Endodermal cell (in vitro differentiated cells): ENCODE measurements at regions not wholly inside any gene's neighbourhood (a gene's known extent, or its start where the extent isn't known, plus 50 kb on each side); places are given as distances from the start of the nearest gene placed in this dataset.

Experiments
- DNase-seq: peaks from one replicate; pipeline ENCODE4 v3.0.0-alpha.2; 2017
- H3K27ac ChIP-seq: 2 replicates; pipeline ENCODE4 v1.5.1; 2013; ENCODE audit warnings: mild to moderate bottlenecking, low read depth, low read length, moderate library complexity
- H3K27me3 ChIP-seq: 2 replicates; pipeline ENCODE4 v1.6.1; 2013; ENCODE audit warnings: mild to moderate bottlenecking, low read length, moderate library complexity; ENCODE audit not compliant: insufficient read depth, control insufficient read depth, poor library complexity, severe bottlenecking
- H3K36me3 ChIP-seq: 2 replicates; pipeline ENCODE4 v1.7.0; 2013; ENCODE audit warnings: mild to moderate bottlenecking, low read length, moderate library complexity; ENCODE audit not compliant: control insufficient read depth, insufficient read depth
- H3K4me1 ChIP-seq: one replicate; pipeline ENCODE4 v1.7.0; 2013; ENCODE audit warnings: low read length; ENCODE audit not compliant: control insufficient read depth, insufficient read depth
- H3K4me3 ChIP-seq: 2 replicates; pipeline ENCODE4 v1.5.1; 2013; ENCODE audit warnings: mild to moderate bottlenecking, low read length, moderate library complexity
- H3K9ac ChIP-seq: 2 replicates; pipeline ENCODE4 v1.6.1; 2013; ENCODE audit warnings: mild to moderate bottlenecking, low read length, moderate library complexity; ENCODE audit not compliant: poor library complexity, severe bottlenecking; ENCODE audit errors: extremely low read depth
- H3K9me3 ChIP-seq: 2 replicates; pipeline ENCODE4 v1.6.1; 2013; ENCODE audit warnings: mild to moderate bottlenecking, low read length, moderate library complexity; ENCODE audit not compliant: control insufficient read depth
- H3K27ac Mint-ChIP-seq: 2 replicates; pipeline ENCODE4 v1.8.0; 2020; ENCODE audit warnings: mixed read lengths
- H3K27me3 Mint-ChIP-seq: 2 replicates; pipeline ENCODE4 v1.8.0; 2021; ENCODE audit warnings: mild to moderate bottlenecking, mixed read lengths; ENCODE audit not compliant: insufficient read depth
- H3K36me3 Mint-ChIP-seq: 2 replicates; pipeline ENCODE4 v1.8.0; 2020; ENCODE audit warnings: low read depth, mixed read lengths
- H3K4me1 Mint-ChIP-seq: 2 replicates; pipeline ENCODE4 v1.8.0; 2020; ENCODE audit warnings: mixed read lengths
- H3K4me3 Mint-ChIP-seq: 2 replicates; pipeline ENCODE4 v1.8.0; 2020; ENCODE audit warnings: mild to moderate bottlenecking, moderate library complexity, mixed read lengths
- H3K9me3 Mint-ChIP-seq: 2 replicates; pipeline ENCODE4 v1.8.0; 2020; ENCODE audit warnings: mild to moderate bottlenecking, mixed read lengths
- WGBS, 2 experiments: methylation state at CpG; one replicate each; pipeline versions ENCODE4 v1.1.5 to v1.1.7; 2013; ENCODE audit warnings: missing lambda C conversion rate in 2 of 2, mixed read lengths in 1 of 2; ENCODE audit not compliant: insufficient coverage in 1 of 2, insufficient read length in 1 of 2; 5-methylcytosine and 5-hydroxymethylcytosine counted together
- TF ChIP-seq, protein P1 (sequence below): fragments of 200-600 bp; sonication (generic); conservative IDR thresholded peaks from 2 replicates; pipeline ENCODE4 v1.5.0; 2021; ENCODE audit warnings: antibody characterized with exemption, mild to moderate bottlenecking

DNA sequence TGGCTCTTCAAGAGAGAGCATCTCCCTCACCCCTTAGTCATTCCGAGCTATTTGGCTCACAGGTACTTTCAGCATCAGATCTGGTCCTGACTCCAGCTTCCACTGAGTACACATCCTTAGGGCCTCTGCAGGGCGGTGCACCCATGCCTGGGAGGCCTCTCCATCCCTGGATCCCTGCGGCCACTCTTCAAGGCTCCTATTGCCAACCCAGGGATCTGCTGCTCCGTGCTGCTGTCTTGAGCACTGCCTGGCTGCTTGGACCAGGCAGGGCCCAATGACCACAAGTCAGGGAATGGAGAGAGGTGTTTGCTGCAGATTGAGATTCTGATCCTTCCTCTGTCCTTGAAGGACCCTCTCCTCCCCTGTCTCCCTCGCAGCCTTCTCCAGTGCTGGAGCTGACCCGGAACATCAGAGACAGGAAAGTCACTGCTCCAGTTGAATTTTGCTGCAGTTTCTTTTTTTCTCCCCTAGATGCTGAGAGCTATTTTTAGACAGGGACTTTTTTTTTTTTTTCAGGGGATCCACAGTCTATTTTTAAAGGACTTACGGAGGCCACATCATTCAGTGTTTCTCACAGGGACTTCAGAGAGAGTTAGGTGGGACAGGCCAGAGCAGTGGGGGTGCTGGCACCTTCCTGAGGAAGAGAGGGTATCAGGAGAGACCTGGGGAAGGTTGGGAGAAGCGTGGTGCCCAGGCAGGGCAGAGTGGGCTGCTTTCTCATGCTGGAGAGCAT is 50.1 kb upstream of the KCNA1 start:
- TF ChIP-seq, protein P1, sequence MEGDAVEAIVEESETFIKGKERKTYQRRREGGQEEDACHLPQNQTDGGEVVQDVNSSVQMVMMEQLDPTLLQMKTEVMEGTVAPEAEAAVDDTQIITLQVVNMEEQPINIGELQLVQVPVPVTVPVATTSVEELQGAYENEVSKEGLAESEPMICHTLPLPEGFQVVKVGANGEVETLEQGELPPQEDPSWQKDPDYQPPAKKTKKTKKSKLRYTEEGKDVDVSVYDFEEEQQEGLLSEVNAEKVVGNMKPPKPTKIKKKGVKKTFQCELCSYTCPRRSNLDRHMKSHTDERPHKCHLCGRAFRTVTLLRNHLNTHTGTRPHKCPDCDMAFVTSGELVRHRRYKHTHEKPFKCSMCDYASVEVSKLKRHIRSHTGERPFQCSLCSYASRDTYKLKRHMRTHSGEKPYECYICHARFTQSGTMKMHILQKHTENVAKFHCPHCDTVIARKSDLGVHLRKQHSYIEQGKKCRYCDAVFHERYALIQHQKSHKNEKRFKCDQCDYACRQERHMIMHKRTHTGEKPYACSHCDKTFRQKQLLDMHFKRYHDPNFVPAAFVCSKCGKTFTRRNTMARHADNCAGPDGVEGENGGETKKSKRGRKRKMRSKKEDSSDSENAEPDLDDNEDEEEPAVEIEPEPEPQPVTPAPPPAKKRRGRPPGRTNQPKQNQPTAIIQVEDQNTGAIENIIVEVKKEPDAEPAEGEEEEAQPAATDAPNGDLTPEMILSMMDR: no peak
- Mint-ChIP-seq H3K4me1 (peaks cover 9% of the 10 kb centered on the region), H3K36me3 (no peaks in the 10 kb centered on the region), H3K9me3 (no peaks in the 10 kb centered on the region), H3K27ac (no peak overlapping the region), H3K4me3 (no peak overlapping the region), H3K27me3 (peaks cover 93% of the 10 kb centered on the region)
- 91 to 94% methylated on average over 5 to 8 of the region's 8 CpGs for WGBS, 2 experiments
- peaks cover 90% of the 10 kb centered on the region for H3K27me3 ChIP-seq
- no peak for DNase-seq
- no peaks in the 10 kb centered on the region for H3K36me3 ChIP-seq
- H3K9ac ChIP-seq: no peak overlapping the region
- H3K4me3 ChIP-seq: no peak overlapping the region
- no peaks in the 10 kb centered on the region for H3K9me3 ChIP-seq
- H3K27ac ChIP-seq: no peak overlapping the region
- no peaks in the 10 kb centered on the region for H3K4me1 ChIP-seq
